ENCODE measurements at regions not wholly inside any gene's neighbourhood (a gene's known extent, or its start where the extent isn't known, plus 50 kb on each side); places are given as distances from the start of the nearest gene placed in this dataset.

DNA sequence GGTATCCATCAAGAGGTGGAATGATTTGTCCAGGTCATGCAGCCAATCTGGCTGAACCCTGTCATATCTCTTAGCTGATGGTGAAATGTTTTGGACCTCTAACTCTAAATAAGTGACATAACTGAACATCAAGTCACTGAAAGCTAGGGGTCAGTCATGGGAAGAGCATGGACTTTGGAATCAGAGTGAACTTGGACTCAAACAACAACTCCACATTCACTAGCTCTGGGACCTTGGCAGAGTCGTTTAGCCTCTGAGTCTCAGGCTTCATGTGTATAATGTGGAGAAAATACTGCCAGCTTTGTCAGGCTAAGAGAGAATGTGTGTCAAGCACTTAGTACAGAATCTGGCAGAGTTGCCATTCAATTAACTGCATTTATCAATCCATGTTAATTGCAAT lies 557.8 kb upstream of the CFAP20DC start:
- H3K36me3 ChIP-seq (replicated peaks in 1 of 2) = no peaks in the 10 kb centered on the region
- DNase-seq = no peak
- intact Hi-C loops (cut with DNase I) = no loop called here
- H3K4me3 ChIP-seq = no peak overlapping the region
- no peaks in the 10 kb centered on the region for H3K27me3 ChIP-seq
- peaks cover 0 to 15% of the 10 kb centered on the region in 2 donors for H3K4me1 ChIP-seq (replicated peaks in 1 of 2)
- no peaks in the 10 kb centered on the region for H3K9me3 ChIP-seq (replicated peaks in 1 of 3)
- TF ChIP-seq, protein P1, sequence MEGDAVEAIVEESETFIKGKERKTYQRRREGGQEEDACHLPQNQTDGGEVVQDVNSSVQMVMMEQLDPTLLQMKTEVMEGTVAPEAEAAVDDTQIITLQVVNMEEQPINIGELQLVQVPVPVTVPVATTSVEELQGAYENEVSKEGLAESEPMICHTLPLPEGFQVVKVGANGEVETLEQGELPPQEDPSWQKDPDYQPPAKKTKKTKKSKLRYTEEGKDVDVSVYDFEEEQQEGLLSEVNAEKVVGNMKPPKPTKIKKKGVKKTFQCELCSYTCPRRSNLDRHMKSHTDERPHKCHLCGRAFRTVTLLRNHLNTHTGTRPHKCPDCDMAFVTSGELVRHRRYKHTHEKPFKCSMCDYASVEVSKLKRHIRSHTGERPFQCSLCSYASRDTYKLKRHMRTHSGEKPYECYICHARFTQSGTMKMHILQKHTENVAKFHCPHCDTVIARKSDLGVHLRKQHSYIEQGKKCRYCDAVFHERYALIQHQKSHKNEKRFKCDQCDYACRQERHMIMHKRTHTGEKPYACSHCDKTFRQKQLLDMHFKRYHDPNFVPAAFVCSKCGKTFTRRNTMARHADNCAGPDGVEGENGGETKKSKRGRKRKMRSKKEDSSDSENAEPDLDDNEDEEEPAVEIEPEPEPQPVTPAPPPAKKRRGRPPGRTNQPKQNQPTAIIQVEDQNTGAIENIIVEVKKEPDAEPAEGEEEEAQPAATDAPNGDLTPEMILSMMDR (IDR thresholded peaks at IDR 0.05) = peak in 1 of 6 experiments; percentile 7
- no peak for TF ChIP-seq POLR2A (IDR thresholded peaks at IDR 0.05)
- 22 to 50% (median 39%) methylated on average over 1 of the region's 1 CpG for WGBS, 4 donors
- no peak overlapping the region for H3K27ac ChIP-seq

DNA sequence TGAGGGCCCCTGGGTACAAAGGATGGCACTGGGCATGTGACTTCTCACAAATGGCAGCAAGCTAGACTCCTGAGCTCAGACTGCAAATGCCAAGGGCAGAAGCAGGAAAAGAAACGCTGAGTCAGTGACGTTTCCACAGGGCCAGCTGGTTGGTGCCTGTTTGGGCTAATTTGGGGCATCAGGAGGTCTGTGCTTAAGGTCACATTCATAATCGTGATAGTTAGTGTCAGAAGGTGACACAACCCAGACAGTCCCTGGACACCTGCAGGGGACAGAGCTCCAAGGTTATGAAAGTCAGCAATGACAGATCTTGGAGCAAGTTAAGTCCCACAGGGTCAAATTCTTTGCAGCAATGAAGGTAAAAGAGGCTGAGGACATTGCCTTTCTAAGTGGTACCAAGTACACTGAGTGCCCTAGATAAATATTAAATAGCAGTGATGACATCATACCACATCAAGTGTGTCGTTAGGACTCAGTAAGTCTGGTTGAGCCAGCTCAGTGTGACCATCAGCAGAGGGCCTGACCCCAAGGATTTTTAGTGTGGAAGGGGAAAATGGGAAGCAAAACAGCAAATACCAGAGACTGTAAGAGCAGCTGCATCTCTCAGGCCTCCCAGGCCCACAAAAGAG lies 556.9 kb upstream of the CFAP20DC start:
- no peaks in the 10 kb centered on the region for H3K36me3 ChIP-seq (replicated peaks in 1 of 2)
- no peaks in the 10 kb centered on the region for H3K27me3 ChIP-seq
- peaks cover 0 to 15% of the 10 kb centered on the region in 2 donors for H3K4me1 ChIP-seq (replicated peaks in 1 of 2)
- peak; percentile 57 to 91 (median 76) for DNase-seq
- no peak overlapping the region for H3K4me3 ChIP-seq
- WGBS, 4 donors = 8 to 43% (median 37%) methylated on average over 1 to 4 of the region's 4 CpGs
- H3K27ac ChIP-seq = peak overlapping the region in 3 of 5 donors; percentile 12 to 82 (median 69)
- intact Hi-C loops (cut with DNase I) = no loop called here
- H3K9me3 ChIP-seq (replicated peaks in 1 of 3) = no peaks in the 10 kb centered on the region
- TF ChIP-seq, protein P1 (IDR thresholded peaks at IDR 0.05) = no peak
- no peak for TF ChIP-seq POLR2A (IDR thresholded peaks at IDR 0.05)

DNA sequence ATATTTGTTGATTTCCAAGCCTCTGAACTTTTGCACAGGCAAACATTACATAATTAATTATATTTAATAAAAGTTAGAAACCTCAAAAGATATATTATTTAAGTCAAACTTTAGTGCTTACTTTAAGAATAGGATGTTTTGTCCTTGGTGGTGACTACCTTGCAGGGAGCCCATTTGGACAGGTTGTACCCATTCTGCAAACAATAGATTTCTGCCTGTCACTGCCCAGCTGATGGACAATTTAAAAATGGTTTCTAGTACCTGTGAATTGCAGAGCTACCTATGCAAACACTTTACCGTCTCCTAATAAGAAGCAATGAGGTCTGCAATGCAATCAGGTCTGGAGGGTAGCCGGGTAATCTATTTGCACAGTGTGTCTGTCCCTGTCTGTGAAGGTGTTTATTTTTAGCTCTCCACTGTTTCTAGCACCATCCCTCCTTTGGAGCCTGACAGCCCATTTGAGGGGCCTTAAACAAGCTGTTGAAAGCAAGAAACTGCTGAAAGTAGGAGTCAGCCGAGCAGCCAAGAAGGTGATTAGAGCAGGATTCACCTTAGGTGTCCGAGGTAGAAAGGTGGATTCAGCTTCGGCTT lies 556.2 kb upstream of the CFAP20DC start:
- H3K27ac ChIP-seq = peak overlapping the region in 2 of 5 donors; percentile 69 to 82
- H3K36me3 ChIP-seq (replicated peaks in 1 of 2) = no peaks in the 10 kb centered on the region
- no peak overlapping the region for H3K4me3 ChIP-seq
- intact Hi-C loops (cut with DNase I) = no loop called here
- WGBS, 4 donors = 67 to 79% (median 72%) methylated on average over 5 of the region's 5 CpGs
- no peaks in the 10 kb centered on the region for H3K27me3 ChIP-seq
- no peaks in the 10 kb centered on the region for H3K9me3 ChIP-seq (replicated peaks in 1 of 3)
- no peak for DNase-seq
- TF ChIP-seq, protein P1 (IDR thresholded peaks at IDR 0.05) = no peak
- TF ChIP-seq POLR2A (IDR thresholded peaks at IDR 0.05) = no peak
- peaks cover 0 to 15% of the 10 kb centered on the region in 2 donors for H3K4me1 ChIP-seq (replicated peaks in 1 of 2)

DNA sequence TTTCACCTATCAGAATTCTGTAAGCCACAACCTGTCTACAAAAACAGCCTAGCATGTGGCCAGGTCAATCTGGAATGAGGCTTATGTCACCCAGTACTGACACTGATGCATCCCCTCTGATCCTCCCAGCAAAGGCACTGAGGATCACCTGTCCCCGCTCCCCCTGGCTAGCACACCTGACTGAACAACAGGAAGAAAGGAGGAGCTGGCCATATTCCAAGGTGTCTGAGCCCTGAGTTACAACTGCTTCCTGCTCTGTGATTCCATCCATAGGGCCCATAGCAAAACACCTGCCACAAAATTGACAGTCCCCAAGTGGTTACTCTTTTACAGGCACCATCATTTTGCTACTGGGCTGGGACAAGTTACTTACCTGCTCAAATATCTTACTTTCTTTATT lies 555.5 kb upstream of the CFAP20DC start:
- H3K4me1 ChIP-seq (replicated peaks in 1 of 2) = peaks cover 0 to 15% of the 10 kb centered on the region in 2 donors
- 100% methylated on average over 1 of the region's 1 CpG for WGBS, 4 donors
- H3K9me3 ChIP-seq (replicated peaks in 1 of 3) = no peaks in the 10 kb centered on the region
- TF ChIP-seq POLR2A (IDR thresholded peaks at IDR 0.05) = no peak
- no peak for DNase-seq
- intact Hi-C loops (cut with DNase I) = no loop called here
- no peaks in the 10 kb centered on the region for H3K36me3 ChIP-seq (replicated peaks in 1 of 2)
- no peaks in the 10 kb centered on the region for H3K27me3 ChIP-seq
- no peak overlapping the region for H3K27ac ChIP-seq
- no peak overlapping the region for H3K4me3 ChIP-seq

DNA sequence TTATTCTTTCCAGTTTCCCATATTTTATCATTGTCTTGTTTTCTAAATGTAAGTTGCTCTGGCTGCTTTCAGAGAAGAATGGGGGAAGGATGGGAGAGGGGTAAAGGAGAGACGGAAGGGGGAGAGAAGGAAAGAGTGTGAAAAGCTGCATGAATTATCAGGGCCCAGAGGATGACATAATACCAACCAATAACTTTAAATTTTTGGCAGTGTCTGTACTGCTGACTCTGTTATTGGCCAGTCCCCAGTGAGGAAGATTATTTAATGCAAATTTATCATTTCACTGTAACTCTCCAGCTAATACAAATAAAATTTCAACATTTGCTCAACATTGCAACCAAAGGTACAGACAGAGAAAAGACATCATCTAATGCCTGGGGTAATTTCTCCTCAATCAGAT lies 551.7 kb upstream of the CFAP20DC start:
- no peaks in the 10 kb centered on the region for H3K36me3 ChIP-seq (replicated peaks in 1 of 2)
- peaks cover 0 to 9% of the 10 kb centered on the region in 2 donors for H3K4me1 ChIP-seq (replicated peaks in 1 of 2)
- H3K4me3 ChIP-seq = no peak overlapping the region
- DNase-seq = no peak
- H3K27me3 ChIP-seq = no peaks in the 10 kb centered on the region
- TF ChIP-seq POLR2A (IDR thresholded peaks at IDR 0.05) = no peak
- TF ChIP-seq, protein P1 (IDR thresholded peaks at IDR 0.05) = no peak
- H3K27ac ChIP-seq = no peak overlapping the region
- 45 to 56% (median 47%) methylated on average over 1 of the region's 1 CpG for WGBS, 4 donors
- intact Hi-C loops (cut with DNase I) = no loop called here
- H3K9me3 ChIP-seq (replicated peaks in 1 of 3) = no peaks in the 10 kb centered on the region
